Epithelial cell of esophagus (primary cell): ENCODE measurements at regions not wholly inside any gene's neighbourhood (a gene's known extent, or its start where the extent isn't known, plus 50 kb on each side); places are given as distances from the start of the nearest gene placed in this dataset.

Experiments used
- DNase-seq: peaks from one replicate; pipeline ENCODE4 v3.0.0; 2010; ENCODE audit warnings: low read depth
- H3K4me3 ChIP-seq: 2 replicates; pipeline ENCODE4 v1.5.1; 2011; ENCODE audit warnings: mild to moderate bottlenecking, low read length, control low read depth
- TF ChIP-seq, protein P1 (sequence below): IDR thresholded peaks from 2 replicates; pipeline ENCODE4 v1.5.1; 2011; ENCODE audit warnings: low read depth, mild to moderate bottlenecking, low read length, control low read depth, inconsistent platforms; ENCODE audit not compliant: insufficient read depth; ENCODE audit errors: missing control alignments

DNA sequence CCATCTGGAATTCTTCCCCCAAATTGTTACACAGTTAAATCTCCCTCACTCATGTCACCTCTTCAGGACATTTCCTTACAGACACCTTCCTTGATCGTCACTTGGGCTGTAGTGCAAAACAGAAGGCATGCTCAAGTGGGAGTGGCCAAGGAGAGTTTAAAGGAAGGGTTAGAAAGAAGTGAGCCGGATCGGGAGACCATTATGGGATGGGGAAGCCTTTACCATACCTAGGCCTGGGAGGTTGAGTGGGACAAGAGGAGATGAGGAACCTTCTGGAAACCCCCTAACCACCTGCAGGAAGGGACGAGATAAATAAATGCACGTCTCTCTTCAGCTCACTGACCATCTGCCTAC lies 102.7 kb downstream of the UCHL1 start:
- H3K4me3 ChIP-seq: no peak overlapping the region
- TF ChIP-seq, protein P1, sequence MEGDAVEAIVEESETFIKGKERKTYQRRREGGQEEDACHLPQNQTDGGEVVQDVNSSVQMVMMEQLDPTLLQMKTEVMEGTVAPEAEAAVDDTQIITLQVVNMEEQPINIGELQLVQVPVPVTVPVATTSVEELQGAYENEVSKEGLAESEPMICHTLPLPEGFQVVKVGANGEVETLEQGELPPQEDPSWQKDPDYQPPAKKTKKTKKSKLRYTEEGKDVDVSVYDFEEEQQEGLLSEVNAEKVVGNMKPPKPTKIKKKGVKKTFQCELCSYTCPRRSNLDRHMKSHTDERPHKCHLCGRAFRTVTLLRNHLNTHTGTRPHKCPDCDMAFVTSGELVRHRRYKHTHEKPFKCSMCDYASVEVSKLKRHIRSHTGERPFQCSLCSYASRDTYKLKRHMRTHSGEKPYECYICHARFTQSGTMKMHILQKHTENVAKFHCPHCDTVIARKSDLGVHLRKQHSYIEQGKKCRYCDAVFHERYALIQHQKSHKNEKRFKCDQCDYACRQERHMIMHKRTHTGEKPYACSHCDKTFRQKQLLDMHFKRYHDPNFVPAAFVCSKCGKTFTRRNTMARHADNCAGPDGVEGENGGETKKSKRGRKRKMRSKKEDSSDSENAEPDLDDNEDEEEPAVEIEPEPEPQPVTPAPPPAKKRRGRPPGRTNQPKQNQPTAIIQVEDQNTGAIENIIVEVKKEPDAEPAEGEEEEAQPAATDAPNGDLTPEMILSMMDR: no peak
- DNase-seq: no peak

DNA sequence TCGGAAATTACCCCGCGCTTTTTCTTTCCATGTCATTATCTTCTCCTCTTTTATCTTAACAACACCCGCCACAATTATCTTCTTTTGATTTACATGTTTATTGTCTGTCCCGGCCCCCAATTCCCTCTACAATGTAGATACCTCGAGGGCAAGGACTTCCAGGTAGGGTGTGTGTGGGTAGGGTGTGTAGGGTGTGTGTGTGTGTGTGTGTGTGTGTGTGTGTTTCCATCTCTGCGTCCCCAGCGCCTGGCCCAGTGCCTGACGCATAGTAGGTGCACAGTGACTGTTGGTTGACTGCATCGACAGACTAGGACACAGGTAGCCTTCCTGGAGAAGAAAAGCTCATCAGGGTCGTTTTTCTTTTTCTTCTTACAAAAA lies 103.1 kb downstream of the UCHL1 start:
- no peak overlapping the region for H3K4me3 ChIP-seq
- DNase-seq: no peak
- TF ChIP-seq, protein P1: no peak

DNA sequence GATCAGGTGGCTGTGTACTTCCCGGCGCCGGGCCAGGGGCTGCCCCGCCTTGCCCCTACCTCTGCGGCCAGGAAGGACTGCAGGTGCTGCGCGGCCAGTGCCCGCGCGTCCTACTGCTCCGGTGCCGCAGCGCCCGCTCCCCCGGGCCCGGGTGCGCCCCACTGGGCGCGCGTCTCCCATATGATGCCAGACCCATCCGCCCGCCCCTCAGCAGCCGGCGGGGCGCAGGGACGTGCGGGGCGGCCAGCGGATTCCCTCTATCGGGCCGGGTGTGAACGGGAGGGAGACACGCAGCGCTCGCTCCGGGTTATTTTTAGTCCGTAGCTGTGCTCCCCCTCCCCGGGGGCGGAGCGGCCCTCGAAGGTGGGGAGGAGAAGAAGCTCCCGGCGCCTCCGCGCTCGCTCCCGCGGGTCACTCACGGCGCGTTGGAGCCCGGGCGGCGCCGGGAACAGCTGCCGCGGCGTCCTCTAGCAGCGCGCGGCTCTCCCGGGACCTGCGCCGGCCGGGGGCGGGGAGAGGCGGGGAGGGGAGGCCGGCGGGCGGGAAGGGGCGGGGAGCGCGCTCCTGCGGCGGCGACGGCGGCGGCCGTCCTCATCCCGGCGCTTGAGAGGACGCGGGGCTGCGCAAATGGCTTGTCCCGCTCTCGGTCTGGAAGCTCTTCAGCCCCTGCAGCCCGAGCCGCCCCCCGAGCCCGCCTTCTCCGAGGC lies 103.6 kb downstream of the UCHL1 start:
- peak; percentile 55 for DNase-seq
- peak overlapping the region; percentile 53 for H3K4me3 ChIP-seq
- TF ChIP-seq, protein P1: no peak

DNA sequence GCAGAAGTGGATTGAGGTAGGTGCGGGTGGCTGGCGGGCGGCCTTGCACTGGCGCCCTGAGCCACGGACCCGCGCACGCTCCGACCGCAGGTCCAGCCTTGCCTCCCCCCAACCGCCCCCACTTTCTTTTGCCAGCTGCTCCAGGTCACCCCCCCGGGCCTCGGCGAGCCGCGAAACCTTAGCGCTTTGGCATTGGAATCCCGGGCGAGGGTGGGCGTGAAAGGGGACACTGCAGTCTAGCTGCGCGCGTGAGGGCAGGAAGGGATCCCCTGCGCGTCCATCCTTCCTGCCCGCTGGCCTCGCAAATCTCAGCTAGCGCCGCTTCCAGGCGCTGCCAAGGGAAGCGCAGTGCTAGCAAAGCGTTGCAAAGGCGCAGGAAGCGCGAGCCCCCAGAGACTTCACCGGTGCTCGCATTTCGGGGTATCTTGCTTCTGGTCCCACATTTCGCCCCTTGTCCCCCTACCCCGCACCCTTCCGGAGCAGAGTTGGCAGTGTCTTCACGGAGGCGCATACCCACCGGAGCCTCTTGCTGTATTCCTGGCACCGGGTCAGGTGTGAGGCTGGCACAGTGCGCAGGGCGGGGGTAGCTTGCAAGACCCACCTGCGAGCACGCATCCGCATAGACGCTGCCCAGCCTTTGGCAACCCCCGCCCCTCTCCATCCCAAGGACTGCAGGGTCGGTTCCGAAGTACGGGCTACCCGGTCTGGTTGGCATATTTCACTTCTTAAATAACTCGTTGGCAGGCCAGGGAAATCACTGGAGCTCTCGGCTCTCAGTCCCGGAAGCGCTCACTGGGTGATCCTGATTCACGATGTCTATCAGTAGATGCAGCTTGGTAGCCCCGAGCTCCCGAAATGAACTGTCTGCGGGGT lies 104.4 kb downstream of the UCHL1 start:
- TF ChIP-seq, protein P1: no peak
- H3K4me3 ChIP-seq: peak overlapping the region; percentile 53

DNA sequence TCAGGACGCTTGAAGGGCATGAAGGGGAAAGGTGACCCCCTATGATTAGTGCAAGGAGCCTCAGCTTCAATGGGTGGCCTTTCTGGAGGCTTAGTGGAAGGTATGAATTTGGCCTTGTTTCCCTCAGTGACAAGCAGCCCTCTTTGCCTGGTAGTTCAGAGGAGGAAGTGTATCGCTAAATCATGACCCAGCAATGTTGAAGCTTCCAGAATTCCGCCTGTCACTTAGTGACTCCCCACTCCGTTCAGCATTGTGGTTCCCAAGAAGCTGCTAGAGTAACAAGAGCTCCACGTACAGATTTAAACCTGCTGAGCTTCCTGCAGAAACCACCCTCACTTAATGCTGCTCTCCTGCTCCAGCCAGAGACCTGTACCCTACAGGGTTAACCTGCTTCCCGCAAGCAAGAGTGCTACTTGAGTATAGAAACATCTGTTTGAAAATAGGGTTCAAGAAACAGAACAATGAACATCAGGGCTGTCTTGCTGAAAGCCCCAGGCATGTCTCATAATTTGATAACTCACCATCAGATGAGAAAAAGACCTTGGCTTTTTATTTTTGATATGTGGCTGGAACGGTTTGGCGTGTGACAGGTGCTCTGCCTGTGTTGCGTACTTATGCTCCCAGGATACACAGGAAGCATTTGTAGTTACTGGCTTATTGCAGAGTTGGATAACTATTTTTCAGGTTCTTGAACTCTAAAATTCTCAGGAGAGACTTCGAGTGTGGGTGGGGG lies 105.2 kb downstream of the UCHL1 start:
- no peak for DNase-seq
- TF ChIP-seq, protein P1: no peak
- H3K4me3 ChIP-seq: peak overlapping the region; percentile 53

More for the DNA sequence above, 104.4 kb downstream of the UCHL1 start:
- peak; percentile 32 for DNase-seq

DNA sequence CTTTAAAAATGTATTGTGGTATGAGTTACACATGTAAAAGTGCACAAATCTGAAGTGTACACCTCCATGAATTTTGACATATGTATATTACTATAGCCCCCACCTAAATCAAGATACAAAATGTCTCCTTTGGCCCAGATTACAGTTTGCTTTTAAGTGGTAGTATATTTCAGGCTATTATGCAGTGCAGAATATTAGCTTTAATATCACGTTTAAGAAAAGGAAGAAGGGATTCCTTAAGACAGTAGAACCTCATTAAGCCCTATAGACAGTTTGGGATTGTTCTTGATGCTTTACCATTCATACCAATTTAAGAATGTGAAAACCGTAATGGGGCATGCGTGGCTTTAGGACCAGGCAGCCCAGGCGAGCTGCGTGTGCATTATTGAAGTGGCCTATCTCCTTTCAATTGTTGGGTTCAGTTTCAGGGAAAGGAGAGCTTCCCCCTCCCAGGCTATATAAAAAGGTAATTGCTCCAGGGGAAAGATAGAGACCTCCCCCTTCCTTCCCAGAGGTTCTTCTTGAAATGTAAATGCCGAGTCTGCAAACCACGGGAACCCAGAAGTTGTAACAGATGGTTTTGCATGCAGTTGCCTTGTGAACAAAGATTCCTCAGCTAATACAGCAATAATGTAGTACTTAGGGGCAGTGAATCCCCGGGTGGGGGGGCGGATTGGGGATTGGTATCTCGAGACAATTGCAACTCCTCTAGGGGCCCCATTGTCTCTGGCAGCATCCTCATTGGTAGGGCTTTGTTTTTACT lies 106.1 kb downstream of the UCHL1 start:
- DNase-seq: no peak
- TF ChIP-seq, protein P1: no peak
- H3K4me3 ChIP-seq: no peak overlapping the region
